ENCODE measurements at regions not wholly inside any gene's neighbourhood (a gene's known extent, or its start where the extent isn't known, plus 50 kb on each side); places are given as distances from the start of the nearest gene placed in this dataset.

- DNase-seq (ENCODE audit: low spot score in 2 of 2) = no peak
- Mint-ChIP-seq H3K4me3 (no peak overlapping the region), H3K9me3 (peaks cover 4% of the 10 kb centered on the region), H3K4me1 (no peaks in the 10 kb centered on the region), H3K36me3 (ENCODE audit: insufficient read depth) (no peaks in the 10 kb centered on the region), H3K27ac (ENCODE audit: low read depth) (no peak overlapping the region), H3K27me3 (no peaks in the 10 kb centered on the region)
- ATAC-seq (replicated peaks; ENCODE audit: extremely low read depth, poor library complexity, severe bottlenecking) = no peak
Measured at GRCh38 chr5:7955476-7955875, 86.5 kb downstream of the MTRR start.

DNA sequence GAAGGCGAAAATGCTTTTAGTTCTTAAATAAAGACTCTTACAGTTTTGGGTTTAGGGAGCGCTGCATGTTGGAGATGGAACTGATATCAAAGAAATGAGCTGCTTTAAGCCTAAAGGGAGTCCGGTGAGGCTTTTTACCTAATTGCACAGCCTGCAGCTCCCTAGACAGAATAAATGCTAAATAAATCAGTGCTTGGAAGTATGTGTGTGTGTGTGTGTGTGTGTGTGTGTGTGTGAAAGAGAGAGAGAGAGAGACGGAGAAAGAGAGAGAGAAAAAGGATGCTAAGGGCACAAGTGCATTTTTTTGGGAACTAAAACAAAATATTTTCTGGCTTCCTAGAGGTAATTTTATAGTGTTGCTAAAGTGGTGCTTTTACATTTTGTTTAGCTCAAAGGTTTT lies 88.4 kb downstream of the MTRR start:
- H3K27me3 Mint-ChIP-seq = no peaks in the 10 kb centered on the region
- no peaks in the 10 kb centered on the region for H3K4me1 Mint-ChIP-seq
- peaks cover 6% of the 10 kb centered on the region for H3K9me3 Mint-ChIP-seq
- ATAC-seq (replicated peaks; ENCODE audit: extremely low read depth, poor library complexity, severe bottlenecking) (no peak), DNase-seq (ENCODE audit: low spot score in 2 of 2) (no peak)
- no peak overlapping the region for H3K27ac Mint-ChIP-seq (ENCODE audit: low read depth)
- H3K36me3 Mint-ChIP-seq (ENCODE audit: insufficient read depth) = no peaks in the 10 kb centered on the region
- H3K4me3 Mint-ChIP-seq = no peak overlapping the region

DNA sequence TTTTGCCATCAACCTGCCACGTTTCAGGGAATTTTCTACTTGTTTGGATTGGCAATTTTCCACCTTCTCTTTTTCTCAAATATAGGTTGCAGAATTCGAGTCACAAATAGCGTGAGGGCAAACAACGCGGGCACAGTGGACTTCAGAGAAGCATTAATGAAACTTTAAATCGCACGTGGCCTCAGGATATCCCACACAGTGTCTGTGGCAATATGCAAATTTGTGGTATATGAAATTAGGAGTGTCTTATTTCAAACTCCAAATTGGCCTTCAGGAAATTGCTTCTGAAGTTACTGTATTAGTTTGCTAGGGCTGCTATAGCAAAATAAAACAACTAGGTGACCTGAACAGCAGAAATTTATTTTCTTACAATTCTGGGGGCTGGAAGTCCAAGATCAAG lies 91.2 kb downstream of the MTRR start:
- peaks cover 9% of the 10 kb centered on the region for H3K9me3 Mint-ChIP-seq
- no peaks in the 10 kb centered on the region for H3K36me3 Mint-ChIP-seq (ENCODE audit: insufficient read depth)
- ATAC-seq (replicated peaks; ENCODE audit: extremely low read depth, poor library complexity, severe bottlenecking) (no peak), DNase-seq (ENCODE audit: low spot score in 2 of 2) (no peak)
- peaks cover 7% of the 10 kb centered on the region for H3K27me3 Mint-ChIP-seq
- H3K4me1 Mint-ChIP-seq = no peaks in the 10 kb centered on the region
- H3K27ac Mint-ChIP-seq (ENCODE audit: low read depth) = no peak overlapping the region
- H3K4me3 Mint-ChIP-seq = no peak overlapping the region

GRCh38 chr5:7961540-7961939 lies 92.6 kb downstream of the MTRR start:
- no peak overlapping the region for H3K4me3 Mint-ChIP-seq
- ATAC-seq (replicated peaks; ENCODE audit: extremely low read depth, poor library complexity, severe bottlenecking) (no peak), DNase-seq (ENCODE audit: low spot score in 2 of 2) (no peak)
- H3K9me3 Mint-ChIP-seq = peaks cover 9% of the 10 kb centered on the region
- no peak overlapping the region for H3K27ac Mint-ChIP-seq (ENCODE audit: low read depth)
- no peaks in the 10 kb centered on the region for H3K36me3 Mint-ChIP-seq (ENCODE audit: insufficient read depth)
- H3K27me3 Mint-ChIP-seq = peaks cover 9% of the 10 kb centered on the region
- H3K4me1 Mint-ChIP-seq = no peaks in the 10 kb centered on the region

- no peak overlapping the region for H3K27ac Mint-ChIP-seq (ENCODE audit: low read depth)
- no peak for DNase-seq (ENCODE audit: low spot score in 2 of 2)
- peaks cover 16% of the 10 kb centered on the region for H3K27me3 Mint-ChIP-seq
- no peaks in the 10 kb centered on the region for H3K36me3 Mint-ChIP-seq (ENCODE audit: insufficient read depth)
- H3K9me3 Mint-ChIP-seq = peaks cover 6% of the 10 kb centered on the region
- no peak for ATAC-seq (replicated peaks; ENCODE audit: extremely low read depth, poor library complexity, severe bottlenecking)
- H3K4me3 Mint-ChIP-seq = no peak overlapping the region
- H3K4me1 Mint-ChIP-seq = no peaks in the 10 kb centered on the region
Measured at GRCh38 chr5:7970816-7971215, 101.9 kb downstream of the MTRR start.

DNA sequence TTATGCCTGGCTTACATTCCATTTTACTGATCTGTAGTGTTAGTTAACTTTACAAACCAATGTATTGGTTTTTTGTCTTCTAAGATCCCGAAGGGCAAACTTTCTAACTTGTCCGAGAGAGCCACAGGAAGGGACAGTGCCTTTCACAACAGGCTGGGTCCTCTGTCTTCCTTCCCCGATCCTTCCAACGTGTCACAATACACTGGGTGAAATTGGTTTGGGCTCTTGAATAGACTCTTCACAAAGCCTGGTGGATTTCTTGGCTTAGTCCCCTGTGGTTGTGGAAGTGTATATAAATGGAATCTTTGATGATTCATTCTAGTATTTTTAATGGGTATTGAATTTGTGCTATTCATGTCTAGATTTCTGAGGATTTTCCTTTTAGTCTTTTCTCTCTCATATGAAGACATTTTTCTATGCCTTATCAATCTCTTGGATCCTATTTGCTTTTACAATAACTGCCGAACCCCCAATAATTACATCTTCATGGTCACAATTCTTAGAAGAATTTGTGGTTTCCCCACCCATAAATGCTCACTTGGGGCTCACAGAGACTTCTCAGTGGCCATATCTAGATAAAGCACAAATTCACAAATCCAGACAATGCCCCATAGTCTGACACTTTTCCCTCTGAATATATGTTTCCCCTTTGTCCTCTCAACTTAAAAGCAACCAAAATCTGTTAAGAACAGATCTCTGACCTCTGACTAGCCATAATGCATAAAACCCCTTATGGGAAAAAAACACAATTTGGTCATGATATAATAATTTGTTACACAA lies 107.7 kb downstream of the MTRR start:
- DNase-seq (ENCODE audit: low spot score in 2 of 2) (no peak), ATAC-seq (replicated peaks; ENCODE audit: extremely low read depth, poor library complexity, severe bottlenecking) (no peak)
- no peaks in the 10 kb centered on the region for H3K4me1 Mint-ChIP-seq
- no peak overlapping the region for H3K27ac Mint-ChIP-seq (ENCODE audit: low read depth)
- peaks cover 5% of the 10 kb centered on the region for H3K9me3 Mint-ChIP-seq
- H3K36me3 Mint-ChIP-seq (ENCODE audit: insufficient read depth) = no peaks in the 10 kb centered on the region
- peaks cover 19% of the 10 kb centered on the region for H3K27me3 Mint-ChIP-seq
- H3K4me3 Mint-ChIP-seq = no peak overlapping the region

DNA sequence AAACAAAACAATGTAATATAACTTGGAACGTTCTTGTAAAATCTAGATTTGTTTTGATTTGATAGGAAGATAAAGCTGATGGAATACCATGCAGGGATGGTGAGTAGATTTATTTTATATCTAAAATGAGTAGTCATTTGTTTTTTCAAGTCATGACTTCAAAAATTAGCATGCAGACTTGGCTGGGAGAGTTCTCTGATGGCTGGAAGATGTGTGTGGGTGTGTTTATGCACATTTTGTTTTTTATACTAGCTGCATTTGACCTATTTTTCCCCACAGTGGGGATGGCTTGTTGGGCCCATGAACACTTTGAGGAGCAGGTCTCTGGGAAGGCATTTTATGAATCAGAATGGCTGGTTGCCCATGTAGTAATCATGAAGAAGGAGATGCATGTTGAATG lies 109.2 kb downstream of the MTRR start:
- Mint-ChIP-seq H3K27ac (ENCODE audit: low read depth) (no peak overlapping the region), H3K27me3 (peaks cover 19% of the 10 kb centered on the region), H3K4me3 (no peak overlapping the region), H3K9me3 (peaks cover 5% of the 10 kb centered on the region), H3K4me1 (no peaks in the 10 kb centered on the region), H3K36me3 (ENCODE audit: insufficient read depth) (no peaks in the 10 kb centered on the region)
- ATAC-seq (replicated peaks; ENCODE audit: extremely low read depth, poor library complexity, severe bottlenecking) (no peak), DNase-seq (ENCODE audit: low spot score in 2 of 2) (no peak)

DNA sequence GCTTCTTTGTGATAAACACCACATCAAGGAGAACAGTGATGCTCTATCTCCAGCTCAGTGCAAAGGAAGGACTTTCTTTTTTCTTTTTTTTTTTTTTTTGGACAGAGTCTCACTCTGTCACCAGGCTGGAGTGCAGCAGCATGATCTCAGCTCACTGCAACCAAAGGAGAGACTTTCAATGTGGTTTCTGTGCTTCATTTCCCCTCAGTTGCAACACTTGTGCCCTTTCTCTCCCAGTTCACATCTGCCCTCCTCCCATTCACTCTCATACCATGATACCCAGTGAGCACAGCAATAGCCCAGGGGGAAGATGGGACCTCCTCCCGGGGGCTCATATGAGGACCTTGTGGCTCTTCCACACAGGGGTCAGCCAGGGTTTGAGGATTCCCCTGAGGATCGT lies 110.0 kb downstream of the MTRR start:
- Mint-ChIP-seq H3K36me3 (ENCODE audit: insufficient read depth) (no peaks in the 10 kb centered on the region), H3K4me1 (no peaks in the 10 kb centered on the region), H3K4me3 (no peak overlapping the region), H3K9me3 (peaks cover 6% of the 10 kb centered on the region), H3K27me3 (peaks cover 19% of the 10 kb centered on the region), H3K27ac (ENCODE audit: low read depth) (no peak overlapping the region)
- DNase-seq (ENCODE audit: low spot score in 2 of 2) (no peak), ATAC-seq (replicated peaks; ENCODE audit: extremely low read depth, poor library complexity, severe bottlenecking) (no peak)

DNA sequence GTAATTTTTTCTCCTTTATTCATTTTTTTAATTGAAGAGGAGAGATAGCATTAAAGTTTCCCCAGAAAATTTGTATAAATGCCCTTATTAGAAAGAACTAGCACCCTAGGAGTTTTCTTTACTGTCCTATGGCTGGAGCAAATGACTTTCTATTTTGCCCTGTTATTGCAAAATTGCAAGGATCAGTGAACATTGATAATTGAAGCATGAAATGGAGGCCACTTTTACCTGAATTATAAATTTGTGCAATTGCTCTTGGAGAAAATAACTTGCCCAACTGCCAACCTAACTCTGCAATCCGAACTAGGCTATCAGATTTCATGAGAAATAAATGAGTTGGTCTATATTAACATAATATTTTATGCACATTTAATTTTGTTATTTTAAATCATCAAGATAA lies 111.9 kb downstream of the MTRR start:
- DNase-seq (ENCODE audit: low spot score in 2 of 2) (no peak), ATAC-seq (replicated peaks; ENCODE audit: extremely low read depth, poor library complexity, severe bottlenecking) (no peak)
- Mint-ChIP-seq H3K36me3 (ENCODE audit: insufficient read depth) (no peaks in the 10 kb centered on the region), H3K4me3 (no peak overlapping the region), H3K4me1 (no peaks in the 10 kb centered on the region), H3K27me3 (peaks cover 16% of the 10 kb centered on the region), H3K27ac (ENCODE audit: low read depth) (no peak overlapping the region), H3K9me3 (peaks cover 10% of the 10 kb centered on the region)

DNA sequence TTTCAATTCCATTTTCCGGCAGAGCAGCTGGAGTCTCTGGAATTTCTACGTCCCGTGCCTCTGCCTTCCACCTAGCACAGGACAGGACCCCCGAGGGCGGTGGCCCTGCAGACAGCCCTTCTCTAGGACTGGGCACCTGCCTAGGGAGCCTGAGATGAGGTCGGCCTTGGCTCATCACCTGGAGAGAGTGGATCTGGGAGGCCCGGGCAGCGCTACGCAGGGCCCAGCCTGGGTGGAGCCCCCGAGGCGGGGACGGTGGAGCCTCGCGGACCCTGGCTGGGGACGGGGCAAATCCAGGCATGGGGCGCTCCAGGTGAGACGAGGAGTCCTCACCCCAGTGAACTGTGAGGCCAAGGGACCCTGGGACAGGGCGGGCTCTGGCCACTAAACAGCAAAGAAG lies 114.5 kb downstream of the MTRR start:
- no peaks in the 10 kb centered on the region for H3K27me3 Mint-ChIP-seq
- ATAC-seq (replicated peaks; ENCODE audit: extremely low read depth, poor library complexity, severe bottlenecking) = no peak
- peaks cover 10% of the 10 kb centered on the region for H3K9me3 Mint-ChIP-seq
- H3K4me1 Mint-ChIP-seq = no peaks in the 10 kb centered on the region
- no peak overlapping the region for H3K27ac Mint-ChIP-seq (ENCODE audit: low read depth)
- H3K4me3 Mint-ChIP-seq = no peak overlapping the region
- no peak for DNase-seq (ENCODE audit: low spot score in 2 of 2)
- H3K36me3 Mint-ChIP-seq (ENCODE audit: insufficient read depth) = no peaks in the 10 kb centered on the region

DNA sequence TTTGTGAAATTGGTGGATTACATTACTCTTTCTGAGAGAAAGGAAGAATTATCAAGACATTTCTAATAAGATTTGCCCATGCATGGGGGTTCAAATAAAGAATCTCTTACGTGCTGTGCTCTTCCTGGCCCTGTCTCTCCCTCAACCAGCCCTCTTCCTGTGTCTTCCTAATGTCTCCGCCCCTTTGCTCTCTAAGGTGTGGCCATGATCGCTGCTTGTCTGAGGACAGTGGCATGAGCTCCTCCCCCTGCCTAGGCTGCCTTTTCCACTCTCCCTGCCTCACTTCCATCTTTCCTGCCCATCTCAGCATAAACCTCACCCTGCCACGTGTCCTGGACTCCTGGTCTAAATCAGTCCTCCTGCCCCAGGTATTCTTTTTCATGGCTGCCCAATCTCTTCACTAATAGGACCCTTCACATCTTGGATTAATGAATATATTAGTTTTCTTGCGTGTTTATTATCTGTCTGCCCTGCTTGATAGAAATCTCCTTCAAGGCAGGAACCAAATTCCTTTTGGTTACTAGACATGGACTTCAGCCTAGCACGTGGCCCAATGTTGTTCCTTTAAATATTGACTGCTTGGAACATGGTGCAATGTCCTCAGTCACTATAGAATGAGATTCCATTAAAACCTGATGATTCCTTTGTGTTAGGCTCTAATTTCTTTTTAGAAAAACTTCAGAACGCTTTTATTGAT lies 122.3 kb downstream of the MTRR start:
- no peaks in the 10 kb centered on the region for H3K36me3 Mint-ChIP-seq (ENCODE audit: insufficient read depth)
- ATAC-seq (replicated peaks; ENCODE audit: extremely low read depth, poor library complexity, severe bottlenecking) (no peak), DNase-seq (ENCODE audit: low spot score in 2 of 2) (no peak)
- peaks cover 16% of the 10 kb centered on the region for H3K9me3 Mint-ChIP-seq
- H3K4me1 Mint-ChIP-seq = no peaks in the 10 kb centered on the region
- no peak overlapping the region for H3K4me3 Mint-ChIP-seq
- H3K27ac Mint-ChIP-seq (ENCODE audit: low read depth) = no peak overlapping the region
- H3K27me3 Mint-ChIP-seq = peaks cover 10% of the 10 kb centered on the region

- Mint-ChIP-seq H3K4me3 (no peak overlapping the region), H3K27ac (ENCODE audit: low read depth) (no peak overlapping the region), H3K9me3 (peaks cover 16% of the 10 kb centered on the region), H3K36me3 (ENCODE audit: insufficient read depth) (no peaks in the 10 kb centered on the region), H3K4me1 (no peaks in the 10 kb centered on the region), H3K27me3 (no peaks in the 10 kb centered on the region)
- no peak for DNase-seq (ENCODE audit: low spot score in 2 of 2)
- ATAC-seq (replicated peaks; ENCODE audit: extremely low read depth, poor library complexity, severe bottlenecking) = no peak
Measured at GRCh38 chr5:7995688-7996294, 126.8 kb downstream of the MTRR start.

DNA sequence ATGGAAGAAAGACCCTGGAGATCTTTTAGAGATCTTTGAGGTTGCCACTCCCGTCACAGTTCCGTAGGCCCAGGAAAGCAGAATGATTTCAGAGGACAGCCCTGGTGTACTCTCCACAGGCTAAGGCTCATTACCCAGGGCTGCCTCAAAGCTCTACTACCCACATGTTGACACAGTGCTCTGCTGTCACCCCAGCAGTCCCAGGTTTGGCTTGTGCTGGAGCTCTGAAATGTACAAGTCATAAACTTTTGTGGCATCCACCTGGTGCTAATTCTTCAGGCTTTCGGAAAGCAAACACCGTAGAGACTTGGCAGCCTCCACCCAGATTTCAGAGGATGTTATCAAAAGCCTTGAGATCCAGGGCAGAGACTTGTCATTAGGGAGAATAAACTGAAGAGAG lies 136.5 kb downstream of the MTRR start:
- no peaks in the 10 kb centered on the region for H3K27me3 Mint-ChIP-seq
- no peak for DNase-seq (ENCODE audit: low spot score in 2 of 2)
- H3K36me3 Mint-ChIP-seq (ENCODE audit: insufficient read depth) = no peaks in the 10 kb centered on the region
- ATAC-seq (replicated peaks; ENCODE audit: extremely low read depth, poor library complexity, severe bottlenecking) = no peak
- no peak overlapping the region for H3K27ac Mint-ChIP-seq (ENCODE audit: low read depth)
- peaks cover 9% of the 10 kb centered on the region for H3K9me3 Mint-ChIP-seq
- H3K4me1 Mint-ChIP-seq = no peaks in the 10 kb centered on the region
- H3K4me3 Mint-ChIP-seq = no peak overlapping the region
